B cell (primary cell): ENCODE measurements at regions not wholly inside any gene's neighbourhood (a gene's known extent, or its start where the extent isn't known, plus 50 kb on each side); places are given as distances from the start of the nearest gene placed in this dataset.

ENCODE experiments used
- ATAC-seq: fragments of 200-7000 bp; cut with Tn5 transposase; one replicate; pipeline ENCODE4 v1.10.0; 2021; ENCODE audit warnings: low read depth, mild to moderate bottlenecking, moderate number of reproducible peaks, moderate library complexity
- CTCF ChIA-PET: fragments of 350-600 bp; sonication (Branson Sonifier 250); formaldehyde crosslinking; loops from one replicate; lab custom pipeline; 2021; ENCODE audit warnings: antibody characterized with exemption, inconsistent platforms; lab: Charles Lee
- POLR2A ChIA-PET: fragments of 350-600 bp; sonication (Branson Sonifier 250); formaldehyde crosslinking; loops from one replicate; lab custom pipeline; 2021; ENCODE audit warnings: antibody characterized with exemption; lab: Charles Lee
- DNase-seq: peaks from one replicate; pipeline ENCODE4 v3.0.0; 2013
- H2AFZ ChIP-seq: 2 replicates; pipeline ENCODE4 v1.6.1; 2012; ENCODE audit warnings: mild to moderate bottlenecking, low read depth, low read length; ENCODE audit not compliant: insufficient read depth, poor library complexity, severe bottlenecking
- H3K27ac ChIP-seq, 2 donors: 1 replicate in 1 of 2; 2 replicates in 1 of 2; pipeline ENCODE4 v1.5.1; 2012 to 2013; ENCODE audit warnings: low read length in 2 of 2, mild to moderate bottlenecking in 2 of 2, moderate library complexity in 1 of 2
- H3K27me3 ChIP-seq, 4 experiments: fragments of 200-600 bp in 1 of 4; sonication (generic) in 1 of 4; replicated peaks in 1 of 4; 1 replicate in 2 of 4; 2 replicates in 2 of 4; pipeline versions ENCODE4 v1.6.1 to v1.7.0; 2013 to 2016; ENCODE audit warnings: low read length in 3 of 4, mild to moderate bottlenecking in 2 of 4, mixed read lengths in 1 of 4, moderate library complexity in 1 of 4; ENCODE audit not compliant: insufficient read depth in 4 of 4, control insufficient read depth in 3 of 4; ENCODE audit errors: control extremely low read depth in 1 of 4
- H3K36me3 ChIP-seq, 2 experiments: replicated peaks in 1 of 2; 1 replicate in 1 of 2; 2 replicates in 1 of 2; pipeline versions ENCODE4 v1.6.1 to v1.7.1; 2013; ENCODE audit warnings: low read length in 1 of 2; ENCODE audit not compliant: insufficient read depth in 2 of 2, control insufficient read depth in 1 of 2; ENCODE audit errors: control extremely low read depth in 1 of 2, extremely low read depth in 1 of 2
- H3K4me1 ChIP-seq, 2 donors: fragments of 200-600 bp in 1 of 2; sonication (generic) in 1 of 2; 1 replicate in 1 of 2; 2 replicates in 1 of 2; pipeline versions ENCODE4 v1.5.1 to v1.6.1; 2013 to 2017; ENCODE audit warnings: low read length in 2 of 2; ENCODE audit not compliant: control insufficient read depth in 2 of 2, insufficient read depth in 2 of 2
- H3K4me2 ChIP-seq: replicated peaks from 2 replicates; pipeline ENCODE3; 2012; ENCODE audit warnings: mild to moderate bottlenecking, low read depth, low read length; ENCODE audit not compliant: poor library complexity, severe bottlenecking
- H3K4me3 ChIP-seq, 5 experiments: fragments of 200-600 bp in 1 of 5; sonication (generic) in 1 of 5; 1 replicate in 3 of 5; 2 replicates in 2 of 5; pipeline versions ENCODE4 v1.5.1 to v1.7.0; 2011 to 2016; ENCODE audit warnings: low read length in 4 of 5, mild to moderate bottlenecking in 4 of 5, low read depth in 2 of 5, control low read depth in 1 of 5, moderate library complexity in 1 of 5; ENCODE audit not compliant: insufficient read depth in 1 of 5; ENCODE audit errors: control extremely low read depth in 1 of 5, extremely low read depth in 1 of 5
- H3K79me2 ChIP-seq: fragments of 200-600 bp; sonication (generic); one replicate; pipeline ENCODE4 v1.6.0; 2016; ENCODE audit warnings: low read length; ENCODE audit not compliant: control insufficient read depth, insufficient read depth
- H3K9ac ChIP-seq: fragments of 200-600 bp; sonication (generic); 2 replicates; pipeline ENCODE4 v1.6.1; 2017; ENCODE audit warnings: mild to moderate bottlenecking, low read length, moderate library complexity
- H3K9me3 ChIP-seq, 3 donors: one replicate each; pipeline versions ENCODE4 v1.6.1 to v1.7.1; 2013; ENCODE audit warnings: low read length in 2 of 3; ENCODE audit not compliant: control insufficient read depth in 2 of 3, insufficient read depth in 1 of 3; ENCODE audit errors: control extremely low read depth in 1 of 3
- H4K20me1 ChIP-seq: 2 replicates; pipeline ENCODE4 v1.6.0; 2012; ENCODE audit warnings: mild to moderate bottlenecking, low read length; ENCODE audit not compliant: insufficient read depth, control insufficient read depth, poor library complexity, severe bottlenecking
- H3K27ac Mint-ChIP-seq: one replicate; pipeline ENCODE4 v1.8.0; 2021; ENCODE audit warnings: mixed read lengths
- H3K27me3 Mint-ChIP-seq: one replicate; pipeline ENCODE4 v1.8.0; 2021; ENCODE audit warnings: mixed read lengths
- H3K4me1 Mint-ChIP-seq: one replicate; pipeline ENCODE4 v1.8.0; 2021; ENCODE audit warnings: mixed read lengths
- H3K4me3 Mint-ChIP-seq: one replicate; pipeline ENCODE4 v1.8.0; 2021; ENCODE audit warnings: mixed read lengths
- H3K9me3 Mint-ChIP-seq: one replicate; pipeline ENCODE4 v1.8.0; 2022; ENCODE audit warnings: mixed read lengths; ENCODE audit not compliant: insufficient read depth
- EZH2 ChIP-seq: IDR thresholded peaks from 2 replicates; pipeline ENCODE4 v1.6.1; 2012; ENCODE audit warnings: borderline replicate concordance, low read depth, mild to moderate bottlenecking, moderate library complexity, low read length; ENCODE audit not compliant: insufficient read depth, poor library complexity, severe bottlenecking
- WGBS: methylation state at CpG from one replicate; pipeline ENCODE4 v1.1.5; 2013; ENCODE audit warnings: missing lambda C conversion rate; ENCODE audit not compliant: insufficient coverage; 5-methylcytosine and 5-hydroxymethylcytosine counted together
- intact Hi-C: fragments of 100-400 bp; cut with micrococcal nuclease; formaldehyde crosslinking; loops from one replicate; pipeline ENCODE4 v1.10.0; 2022
- TF ChIP-seq, protein P1 (sequence below): fragments of 200-600 bp; IDR thresholded peaks from one replicate; pipeline ENCODE4 v1.8.0; 2022; ENCODE audit warnings: antibody characterized with exemption, mild to moderate bottlenecking

DNA sequence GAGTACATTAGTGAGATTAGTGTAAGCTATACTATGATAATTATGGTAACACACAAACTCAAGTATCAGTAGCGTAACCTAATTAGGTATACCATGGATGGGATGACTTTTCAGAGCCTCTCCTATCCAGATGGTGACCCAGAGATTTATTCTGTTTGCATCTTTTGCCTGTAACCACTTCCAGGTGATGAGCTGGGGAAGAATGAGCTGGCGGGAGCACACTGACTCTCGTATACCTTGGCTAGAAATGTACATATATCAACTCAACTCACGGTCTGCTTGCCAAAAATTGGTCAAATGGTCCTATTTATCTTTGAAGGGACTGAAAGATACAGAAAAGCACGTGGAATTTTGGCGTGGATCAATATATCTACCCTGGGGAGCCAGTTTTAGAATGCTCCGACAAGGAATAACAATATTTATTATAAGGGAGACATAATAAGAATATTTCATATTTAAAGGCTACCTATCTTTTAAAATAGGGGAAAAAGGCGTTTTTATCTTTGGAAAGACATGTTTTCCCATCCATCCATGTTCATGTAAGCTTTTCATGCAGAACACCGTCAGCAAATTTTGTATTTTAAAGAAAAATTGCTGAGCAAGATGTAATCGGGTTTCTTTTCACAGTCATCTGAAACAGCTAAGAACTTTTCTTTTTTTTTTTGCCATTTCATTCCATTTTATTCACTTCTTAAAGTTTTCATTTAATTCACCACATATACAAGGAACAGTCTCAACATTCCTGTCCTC is 502.6 kb upstream of the CBLB start:
- no peaks in the 10 kb centered on the region for H3K79me2 ChIP-seq
- intact Hi-C loops: no loop called here
- H3K9me3 ChIP-seq: no peaks in the 10 kb centered on the region
- no peak overlapping the region for H3K27ac ChIP-seq
- ChIA-PET POLR2A (no interaction called here), CTCF (no interaction called here)
- no peak overlapping the region for H3K9ac ChIP-seq
- no peak overlapping the region for H3K4me3 Mint-ChIP-seq
- 100% methylated on average over 1 of the region's 10 CpGs for WGBS
- H3K27ac Mint-ChIP-seq: no peak overlapping the region
- H3K27me3 Mint-ChIP-seq: peaks cover 3% of the 10 kb centered on the region
- H3K4me3 ChIP-seq: no peak overlapping the region
- no peak for DNase-seq
- TF ChIP-seq EZH2: no peak
- TF ChIP-seq, protein P1, sequence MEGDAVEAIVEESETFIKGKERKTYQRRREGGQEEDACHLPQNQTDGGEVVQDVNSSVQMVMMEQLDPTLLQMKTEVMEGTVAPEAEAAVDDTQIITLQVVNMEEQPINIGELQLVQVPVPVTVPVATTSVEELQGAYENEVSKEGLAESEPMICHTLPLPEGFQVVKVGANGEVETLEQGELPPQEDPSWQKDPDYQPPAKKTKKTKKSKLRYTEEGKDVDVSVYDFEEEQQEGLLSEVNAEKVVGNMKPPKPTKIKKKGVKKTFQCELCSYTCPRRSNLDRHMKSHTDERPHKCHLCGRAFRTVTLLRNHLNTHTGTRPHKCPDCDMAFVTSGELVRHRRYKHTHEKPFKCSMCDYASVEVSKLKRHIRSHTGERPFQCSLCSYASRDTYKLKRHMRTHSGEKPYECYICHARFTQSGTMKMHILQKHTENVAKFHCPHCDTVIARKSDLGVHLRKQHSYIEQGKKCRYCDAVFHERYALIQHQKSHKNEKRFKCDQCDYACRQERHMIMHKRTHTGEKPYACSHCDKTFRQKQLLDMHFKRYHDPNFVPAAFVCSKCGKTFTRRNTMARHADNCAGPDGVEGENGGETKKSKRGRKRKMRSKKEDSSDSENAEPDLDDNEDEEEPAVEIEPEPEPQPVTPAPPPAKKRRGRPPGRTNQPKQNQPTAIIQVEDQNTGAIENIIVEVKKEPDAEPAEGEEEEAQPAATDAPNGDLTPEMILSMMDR: no peak
- H3K4me2 ChIP-seq: no peak overlapping the region
- no peaks in the 10 kb centered on the region for H3K27me3 ChIP-seq
- no peak overlapping the region for H2AFZ ChIP-seq
- no peaks in the 10 kb centered on the region for H3K36me3 ChIP-seq
- ATAC-seq: no peak
- no peaks in the 10 kb centered on the region for H4K20me1 ChIP-seq
- H3K4me1 Mint-ChIP-seq: no peaks in the 10 kb centered on the region
- no peaks in the 10 kb centered on the region for H3K4me1 ChIP-seq
- H3K9me3 Mint-ChIP-seq: no peaks in the 10 kb centered on the region

DNA sequence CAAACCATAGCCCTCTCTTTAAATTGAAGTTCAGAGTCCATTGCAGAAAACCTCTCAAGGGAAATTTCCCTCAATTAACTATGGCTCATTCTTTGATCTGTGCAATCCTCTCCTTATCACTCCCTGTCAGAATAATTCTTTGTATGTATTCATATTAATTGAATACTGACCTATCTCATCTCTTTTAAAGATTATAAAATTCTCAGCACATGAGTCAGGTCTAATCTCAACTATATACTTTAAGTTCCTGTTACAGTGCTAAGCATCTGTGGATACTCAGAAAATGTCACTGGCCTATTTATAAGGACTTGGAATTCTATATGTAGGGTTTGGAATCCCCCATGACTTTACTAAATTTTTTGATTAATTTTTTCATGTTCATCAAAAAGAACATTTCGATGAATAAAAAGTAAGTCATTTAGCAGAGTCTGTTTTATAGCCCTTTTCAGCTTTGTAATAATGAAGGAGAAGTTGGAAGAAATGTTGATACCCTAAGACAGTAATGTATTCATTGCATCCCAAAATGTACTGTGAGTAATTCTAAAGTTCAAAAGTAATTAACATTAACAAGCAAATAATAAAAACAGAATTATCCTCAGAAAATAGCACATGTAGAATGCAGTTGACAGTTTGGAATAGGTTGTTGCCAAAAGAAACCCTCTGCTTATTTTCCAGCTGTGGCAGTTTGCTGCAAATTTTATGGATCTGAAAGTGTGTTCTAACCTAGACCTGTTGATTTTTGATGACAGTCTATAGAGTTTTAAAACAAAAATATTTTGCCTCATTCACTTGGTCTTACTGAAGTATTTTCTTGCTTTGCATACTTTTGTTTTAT is 503.4 kb upstream of the CBLB start:
- no CpG with 5 or more reads among the region's 1 CpG for WGBS
- no peaks in the 10 kb centered on the region for H3K4me1 ChIP-seq
- ATAC-seq (no peak), DNase-seq (no peak)
- no peaks in the 10 kb centered on the region for H3K27me3 ChIP-seq
- no peaks in the 10 kb centered on the region for H4K20me1 ChIP-seq
- H3K9ac ChIP-seq: no peak overlapping the region
- intact Hi-C loops: no loop called here
- TF ChIP-seq EZH2: no peak
- TF ChIP-seq, protein P1: no peak
- no peaks in the 10 kb centered on the region for H3K9me3 ChIP-seq
- H3K79me2 ChIP-seq: no peaks in the 10 kb centered on the region
- POLR2A ChIA-PET: no interaction called here
- H3K4me3 Mint-ChIP-seq: no peak overlapping the region
- peaks cover 3% of the 10 kb centered on the region for H3K27me3 Mint-ChIP-seq
- CTCF ChIA-PET: no interaction called here
- H3K4me2 ChIP-seq: no peak overlapping the region
- H3K4me1 Mint-ChIP-seq: no peaks in the 10 kb centered on the region
- H3K4me3 ChIP-seq: no peak overlapping the region
- H3K9me3 Mint-ChIP-seq: no peaks in the 10 kb centered on the region
- no peak overlapping the region for H2AFZ ChIP-seq
- no peaks in the 10 kb centered on the region for H3K36me3 ChIP-seq
- no peak overlapping the region for H3K27ac Mint-ChIP-seq
- no peak overlapping the region for H3K27ac ChIP-seq
